WTC11 (cell line): ENCODE measurements at regions not wholly inside any gene's neighbourhood (a gene's known extent, or its start where the extent isn't known, plus 50 kb on each side); places are given as distances from the start of the nearest gene placed in this dataset.

ENCODE experiments used
- ATAC-seq: fragments of 200-7000 bp; cut with Tn5 transposase; 2 replicates; pipeline ENCODE4 v1.10.0; 2021; ENCODE audit warnings: mild to moderate bottlenecking, moderate library complexity
- CTCF ChIA-PET: fragments of 300-600 bp; sonication (Branson Sonifier 250); formaldehyde crosslinking; loops from one replicate; lab custom pipeline; 2021; ENCODE audit warnings: antibody characterized with exemption; lab: Charles Lee
- POLR2A ChIA-PET: fragments of 350-600 bp; sonication (Branson Sonifier 250); formaldehyde crosslinking; loops from one replicate; lab custom pipeline; 2021; ENCODE audit warnings: antibody characterized with exemption; lab: Charles Lee
- DNase-seq: peaks from one replicate; pipeline ENCODE4 v3.0.0; 2021; ENCODE audit warnings: low spot score
- H3K27ac Mint-ChIP-seq: 2 replicates; pipeline ENCODE4 v1.8.0; 2021; ENCODE audit warnings: mixed read lengths
- H3K27me3 Mint-ChIP-seq: 2 replicates; pipeline ENCODE4 v1.8.0; 2021; ENCODE audit warnings: low read depth, mild to moderate bottlenecking, moderate library complexity, mixed read lengths
- H3K36me3 Mint-ChIP-seq: 2 replicates; pipeline ENCODE4 v1.8.0; 2021; ENCODE audit warnings: mixed read lengths
- H3K4me1 Mint-ChIP-seq: 2 replicates; pipeline ENCODE4 v1.8.0; 2022; ENCODE audit warnings: mixed read lengths
- H3K4me3 Mint-ChIP-seq: 2 replicates; pipeline ENCODE4 v1.8.0; 2021; ENCODE audit warnings: mild to moderate bottlenecking, moderate library complexity, mixed read lengths
- H3K9me3 Mint-ChIP-seq: 2 replicates; pipeline ENCODE4 v1.8.0; 2021; ENCODE audit warnings: mixed read lengths
- CBFB ChIP-seq: sonication (generic); formaldehyde crosslinking; IDR thresholded peaks from 2 replicates; pipeline ENCODE4 v1.8.1; 2022; ENCODE audit warnings: mild to moderate bottlenecking, low read depth, missing genetic modification reagents
- CREB1 ChIP-seq: sonication (generic); formaldehyde crosslinking; IDR thresholded peaks from 2 replicates; pipeline ENCODE4 v1.8.0; 2023; ENCODE audit warnings: mild to moderate bottlenecking, missing genetic modification reagents
- FOXJ3 ChIP-seq: sonication (generic); formaldehyde crosslinking; IDR thresholded peaks from 2 replicates; pipeline ENCODE4 v1.9.0; 2021; ENCODE audit warnings: missing genetic modification reagents, mild to moderate bottlenecking, borderline replicate concordance
- GTF2I ChIP-seq: fragments of 250-450 bp; sonication (Bioruptor Pico); conservative IDR thresholded peaks from 2 replicates; pipeline ENCODE4 v1.4.0; 2021; ENCODE audit warnings: mild to moderate bottlenecking
- KAT7 ChIP-seq: sonication (generic); formaldehyde crosslinking; IDR thresholded peaks from 2 replicates; pipeline ENCODE4 v1.8.1; 2023; ENCODE audit warnings: missing genetic modification reagents, mild to moderate bottlenecking, borderline replicate concordance
- NFATC4 ChIP-seq: fragments of 250-450 bp; sonication (Bioruptor Pico); IDR thresholded peaks from 2 replicates; pipeline ENCODE4 v1.9.0; 2021; ENCODE audit warnings: mild to moderate bottlenecking
- NFYB ChIP-seq: sonication (generic); formaldehyde crosslinking; conservative IDR thresholded peaks from 2 replicates; pipeline ENCODE4 v1.8.0; 2022; ENCODE audit warnings: low read depth, missing genetic modification reagents
- PRRX2 ChIP-seq: fragments of 250-450 bp; sonication (Bioruptor Pico); IDR thresholded peaks from 2 replicates; pipeline ENCODE4 v1.8.0; 2021; ENCODE audit warnings: mild to moderate bottlenecking
- RELA ChIP-seq: sonication (generic); formaldehyde crosslinking; IDR thresholded peaks from 2 replicates; pipeline ENCODE4 v1.8.1; 2022; ENCODE audit warnings: missing genetic modification reagents, mild to moderate bottlenecking, borderline replicate concordance
- RORB ChIP-seq: fragments of 250-450 bp; sonication (Bioruptor Pico); IDR thresholded peaks from 2 replicates; pipeline ENCODE4 v1.9.0; 2021; ENCODE audit warnings: mild to moderate bottlenecking
- SOX15 ChIP-seq: fragments of 250-450 bp; sonication (Bioruptor Pico); IDR thresholded peaks from 2 replicates; pipeline ENCODE4 v1.9.0; 2021; ENCODE audit warnings: mild to moderate bottlenecking
- TEAD1 ChIP-seq: sonication (generic); formaldehyde crosslinking; IDR thresholded peaks from 2 replicates; pipeline ENCODE4 v1.8.0; 2022; ENCODE audit warnings: mild to moderate bottlenecking, missing genetic modification reagents
- ZBTB21 ChIP-seq: sonication (generic); formaldehyde crosslinking; IDR thresholded peaks from 2 replicates; pipeline ENCODE4 v1.8.1; 2023; ENCODE audit warnings: mild to moderate bottlenecking, missing genetic modification reagents, borderline replicate concordance
- ZNF219 ChIP-seq: sonication (generic); formaldehyde crosslinking; IDR thresholded peaks from 2 replicates; pipeline ENCODE4 v1.8.0; 2023; ENCODE audit warnings: missing genetic modification reagents, mild to moderate bottlenecking, borderline replicate concordance
- TF ChIP-seq, protein P1 (sequence below): sonication (generic); formaldehyde crosslinking; IDR thresholded peaks from 2 replicates; pipeline ENCODE4 v1.8.1; 2022; ENCODE audit warnings: missing genetic modification reagents, borderline replicate concordance
- TF ChIP-seq, protein P2 (sequence below): sonication (generic); formaldehyde crosslinking; IDR thresholded peaks from 2 replicates; pipeline ENCODE4 v1.8.1; 2023; ENCODE audit warnings: mild to moderate bottlenecking, missing genetic modification reagents, moderate library complexity
- TF ChIP-seq, protein P3 (sequence below): sonication (generic); formaldehyde crosslinking; conservative IDR thresholded peaks from 2 replicates; pipeline ENCODE4 v1.8.1; 2022; ENCODE audit warnings: mild to moderate bottlenecking, missing genetic modification reagents
- TF ChIP-seq, protein P4 (sequence below): sonication (generic); formaldehyde crosslinking; IDR thresholded peaks from 2 replicates; pipeline ENCODE4 v1.8.1; 2023; ENCODE audit warnings: mild to moderate bottlenecking, missing genetic modification reagents
- TF ChIP-seq, protein P5 (sequence below): sonication (generic); formaldehyde crosslinking; conservative IDR thresholded peaks from 2 replicates; pipeline ENCODE4 v1.8.1; 2023; ENCODE audit warnings: mild to moderate bottlenecking, low read depth, missing genetic modification reagents, moderate library complexity
- TF ChIP-seq, protein P6 (sequence below): fragments of 250-450 bp; sonication (Bioruptor Pico); IDR thresholded peaks from 2 replicates; pipeline ENCODE4 v2.1.2; 2022; ENCODE audit warnings: mild to moderate bottlenecking, moderate library complexity
- TF ChIP-seq, protein P7 (sequence below): fragments of 250-450 bp; sonication (Bioruptor Pico); IDR thresholded peaks from 2 replicates; pipeline ENCODE4 v1.9.0; 2021; ENCODE audit warnings: mild to moderate bottlenecking, borderline replicate concordance
- TF ChIP-seq, protein P8 (sequence below): sonication (generic); formaldehyde crosslinking; IDR thresholded peaks from 2 replicates; pipeline ENCODE4 v1.8.0; 2022; ENCODE audit warnings: mild to moderate bottlenecking, missing genetic modification reagents

DNA sequence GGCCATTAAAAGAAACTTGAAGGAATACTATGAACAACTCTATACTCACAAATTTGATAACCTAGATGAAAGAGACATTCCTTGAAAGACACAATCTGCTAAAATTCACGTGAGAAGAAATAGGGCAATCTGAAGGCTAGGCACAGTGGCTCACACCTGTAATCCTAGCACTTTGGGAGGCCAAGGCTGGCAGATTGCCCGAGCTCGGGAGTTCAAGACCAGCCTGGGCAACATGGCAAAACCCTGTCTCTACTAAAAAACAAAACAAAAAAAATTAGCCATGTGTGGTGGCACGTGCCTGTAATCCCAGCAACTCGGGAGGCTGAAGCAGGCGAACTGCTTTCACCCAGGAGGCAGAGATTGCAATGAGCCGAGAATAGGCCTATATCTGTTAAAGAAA lies 104.8 kb downstream of the HES1 start:
- H3K27me3 Mint-ChIP-seq, result no peaks in the 10 kb centered on the region
- DNase-seq, result no peak
- TF ChIP-seq CREB1 (CRISPR knock-in tag) (no peak), FOXJ3 (CRISPR knock-in tag) (no peak), CBFB (CRISPR knock-in tag) (no peak), GTF2I (CRISPR knock-in tag) (no peak), NFATC4 (no peak), TEAD1 (CRISPR knock-in tag) (no peak), RORB (no peak), NFYB (CRISPR knock-in tag) (no peak), RELA (no peak), ZBTB21 (CRISPR knock-in tag) (no peak), PRRX2 (CRISPR knock-in tag) (no peak)
- TF ChIP-seq, protein P1, sequence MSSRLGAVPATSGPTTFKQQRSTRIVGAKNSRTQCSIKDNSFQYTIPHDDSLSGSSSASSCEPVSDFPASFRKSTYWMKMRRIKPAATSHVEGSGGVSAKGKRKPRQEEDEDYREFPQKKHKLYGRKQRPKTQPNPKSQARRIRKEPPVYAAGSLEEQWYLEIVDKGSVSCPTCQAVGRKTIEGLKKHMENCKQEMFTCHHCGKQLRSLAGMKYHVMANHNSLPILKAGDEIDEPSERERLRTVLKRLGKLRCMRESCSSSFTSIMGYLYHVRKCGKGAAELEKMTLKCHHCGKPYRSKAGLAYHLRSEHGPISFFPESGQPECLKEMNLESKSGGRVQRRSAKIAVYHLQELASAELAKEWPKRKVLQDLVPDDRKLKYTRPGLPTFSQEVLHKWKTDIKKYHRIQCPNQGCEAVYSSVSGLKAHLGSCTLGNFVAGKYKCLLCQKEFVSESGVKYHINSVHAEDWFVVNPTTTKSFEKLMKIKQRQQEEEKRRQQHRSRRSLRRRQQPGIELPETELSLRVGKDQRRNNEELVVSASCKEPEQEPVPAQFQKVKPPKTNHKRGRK (CRISPR knock-in tag), result no peak
- TF ChIP-seq, protein P2, sequence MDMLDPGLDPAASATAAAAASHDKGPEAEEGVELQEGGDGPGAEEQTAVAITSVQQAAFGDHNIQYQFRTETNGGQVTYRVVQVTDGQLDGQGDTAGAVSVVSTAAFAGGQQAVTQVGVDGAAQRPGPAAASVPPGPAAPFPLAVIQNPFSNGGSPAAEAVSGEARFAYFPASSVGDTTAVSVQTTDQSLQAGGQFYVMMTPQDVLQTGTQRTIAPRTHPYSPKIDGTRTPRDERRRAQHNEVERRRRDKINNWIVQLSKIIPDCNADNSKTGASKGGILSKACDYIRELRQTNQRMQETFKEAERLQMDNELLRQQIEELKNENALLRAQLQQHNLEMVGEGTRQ (CRISPR knock-in tag), result no peak
- TF ChIP-seq, protein P3, sequence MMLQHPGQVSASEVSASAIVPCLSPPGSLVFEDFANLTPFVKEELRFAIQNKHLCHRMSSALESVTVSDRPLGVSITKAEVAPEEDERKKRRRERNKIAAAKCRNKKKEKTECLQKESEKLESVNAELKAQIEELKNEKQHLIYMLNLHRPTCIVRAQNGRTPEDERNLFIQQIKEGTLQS, result no peak
- TF ChIP-seq, protein P4, sequence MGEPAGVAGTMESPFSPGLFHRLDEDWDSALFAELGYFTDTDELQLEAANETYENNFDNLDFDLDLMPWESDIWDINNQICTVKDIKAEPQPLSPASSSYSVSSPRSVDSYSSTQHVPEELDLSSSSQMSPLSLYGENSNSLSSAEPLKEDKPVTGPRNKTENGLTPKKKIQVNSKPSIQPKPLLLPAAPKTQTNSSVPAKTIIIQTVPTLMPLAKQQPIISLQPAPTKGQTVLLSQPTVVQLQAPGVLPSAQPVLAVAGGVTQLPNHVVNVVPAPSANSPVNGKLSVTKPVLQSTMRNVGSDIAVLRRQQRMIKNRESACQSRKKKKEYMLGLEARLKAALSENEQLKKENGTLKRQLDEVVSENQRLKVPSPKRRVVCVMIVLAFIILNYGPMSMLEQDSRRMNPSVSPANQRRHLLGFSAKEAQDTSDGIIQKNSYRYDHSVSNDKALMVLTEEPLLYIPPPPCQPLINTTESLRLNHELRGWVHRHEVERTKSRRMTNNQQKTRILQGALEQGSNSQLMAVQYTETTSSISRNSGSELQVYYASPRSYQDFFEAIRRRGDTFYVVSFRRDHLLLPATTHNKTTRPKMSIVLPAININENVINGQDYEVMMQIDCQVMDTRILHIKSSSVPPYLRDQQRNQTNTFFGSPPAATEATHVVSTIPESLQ (CRISPR knock-in tag), result no peak
- TF ChIP-seq, protein P5, sequence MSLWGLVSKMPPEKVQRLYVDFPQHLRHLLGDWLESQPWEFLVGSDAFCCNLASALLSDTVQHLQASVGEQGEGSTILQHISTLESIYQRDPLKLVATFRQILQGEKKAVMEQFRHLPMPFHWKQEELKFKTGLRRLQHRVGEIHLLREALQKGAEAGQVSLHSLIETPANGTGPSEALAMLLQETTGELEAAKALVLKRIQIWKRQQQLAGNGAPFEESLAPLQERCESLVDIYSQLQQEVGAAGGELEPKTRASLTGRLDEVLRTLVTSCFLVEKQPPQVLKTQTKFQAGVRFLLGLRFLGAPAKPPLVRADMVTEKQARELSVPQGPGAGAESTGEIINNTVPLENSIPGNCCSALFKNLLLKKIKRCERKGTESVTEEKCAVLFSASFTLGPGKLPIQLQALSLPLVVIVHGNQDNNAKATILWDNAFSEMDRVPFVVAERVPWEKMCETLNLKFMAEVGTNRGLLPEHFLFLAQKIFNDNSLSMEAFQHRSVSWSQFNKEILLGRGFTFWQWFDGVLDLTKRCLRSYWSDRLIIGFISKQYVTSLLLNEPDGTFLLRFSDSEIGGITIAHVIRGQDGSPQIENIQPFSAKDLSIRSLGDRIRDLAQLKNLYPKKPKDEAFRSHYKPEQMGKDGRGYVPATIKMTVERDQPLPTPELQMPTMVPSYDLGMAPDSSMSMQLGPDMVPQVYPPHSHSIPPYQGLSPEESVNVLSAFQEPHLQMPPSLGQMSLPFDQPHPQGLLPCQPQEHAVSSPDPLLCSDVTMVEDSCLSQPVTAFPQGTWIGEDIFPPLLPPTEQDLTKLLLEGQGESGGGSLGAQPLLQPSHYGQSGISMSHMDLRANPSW (CRISPR knock-in tag), result no peak
- TF ChIP-seq, protein P6, sequence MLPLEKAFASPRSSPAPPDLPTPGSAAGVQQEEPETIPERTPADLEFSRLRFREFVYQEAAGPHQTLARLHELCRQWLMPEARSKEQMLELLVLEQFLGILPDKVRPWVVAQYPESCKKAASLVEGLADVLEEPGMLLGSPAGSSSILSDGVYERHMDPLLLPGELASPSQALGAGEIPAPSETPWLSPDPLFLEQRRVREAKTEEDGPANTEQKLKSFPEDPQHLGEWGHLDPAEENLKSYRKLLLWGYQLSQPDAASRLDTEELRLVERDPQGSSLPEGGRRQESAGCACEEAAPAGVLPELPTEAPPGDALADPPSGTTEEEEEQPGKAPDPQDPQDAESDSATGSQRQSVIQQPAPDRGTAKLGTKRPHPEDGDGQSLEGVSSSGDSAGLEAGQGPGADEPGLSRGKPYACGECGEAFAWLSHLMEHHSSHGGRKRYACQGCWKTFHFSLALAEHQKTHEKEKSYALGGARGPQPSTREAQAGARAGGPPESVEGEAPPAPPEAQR (CRISPR knock-in tag), result no peak
- ChIA-PET CTCF (no interaction called here), POLR2A (no interaction called here)
- no peaks in the 10 kb centered on the region for H3K9me3 Mint-ChIP-seq
- H3K36me3 Mint-ChIP-seq, result no peaks in the 10 kb centered on the region
- 0 out of 2 replicates have a peak, but pooled peaks cover 3% of the 10 kb centered on the region for H3K4me1 Mint-ChIP-seq
- no peak for ATAC-seq
- H3K27ac Mint-ChIP-seq, result no peak overlapping the region
- no peak overlapping the region for H3K4me3 Mint-ChIP-seq

DNA sequence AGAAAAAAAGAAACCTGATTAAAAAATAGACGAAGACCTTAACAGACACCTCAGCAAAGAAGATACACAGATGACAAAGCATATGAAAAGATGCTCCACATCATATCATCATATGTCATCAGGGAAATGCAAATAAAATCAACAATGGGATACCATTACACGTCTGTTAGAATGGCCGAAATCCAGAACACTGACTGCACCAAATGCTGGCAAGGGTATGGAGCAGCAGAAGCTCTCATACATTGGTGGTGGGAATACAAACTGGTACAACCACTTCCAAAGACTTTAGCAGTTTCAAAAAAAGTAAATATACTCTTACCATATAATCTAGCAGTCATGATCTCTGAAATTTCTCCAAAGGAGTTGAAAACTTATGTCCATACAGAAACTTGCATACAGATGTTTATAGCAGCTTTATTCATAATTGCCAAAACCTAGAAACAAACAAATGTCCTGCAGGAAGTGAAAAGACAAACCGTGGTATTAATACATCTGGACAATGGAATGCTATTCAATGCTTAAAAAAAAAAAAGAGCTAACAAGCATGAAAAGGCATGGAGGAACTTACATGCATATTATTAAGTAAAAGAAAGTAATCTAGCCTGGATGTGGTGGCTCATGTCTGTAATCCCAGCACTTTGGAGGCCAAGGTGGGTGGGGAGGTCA lies 107.4 kb downstream of the HES1 start:
- DNase-seq (no peak), ATAC-seq (no peak)
- Mint-ChIP-seq H3K36me3 (no peaks in the 10 kb centered on the region), H3K4me1 (peaks cover 25% of the 10 kb centered on the region), H3K27ac (no peak overlapping the region), H3K4me3 (no peak overlapping the region), H3K27me3 (no peaks in the 10 kb centered on the region), H3K9me3 (no peaks in the 10 kb centered on the region)
- POLR2A ChIA-PET, result interaction anchor here (0.6 kb wide), 1 partner anchor 505 kb away, joined by 3 read pairs; no protein-coding TSS in a partner anchor
- CTCF ChIA-PET, result no interaction called here
- TF ChIP-seq KAT7, result no peak
- no peak for TF ChIP-seq ZNF219 (CRISPR knock-in tag)
- TF ChIP-seq RELA, result no peak
- TF ChIP-seq, protein P7, sequence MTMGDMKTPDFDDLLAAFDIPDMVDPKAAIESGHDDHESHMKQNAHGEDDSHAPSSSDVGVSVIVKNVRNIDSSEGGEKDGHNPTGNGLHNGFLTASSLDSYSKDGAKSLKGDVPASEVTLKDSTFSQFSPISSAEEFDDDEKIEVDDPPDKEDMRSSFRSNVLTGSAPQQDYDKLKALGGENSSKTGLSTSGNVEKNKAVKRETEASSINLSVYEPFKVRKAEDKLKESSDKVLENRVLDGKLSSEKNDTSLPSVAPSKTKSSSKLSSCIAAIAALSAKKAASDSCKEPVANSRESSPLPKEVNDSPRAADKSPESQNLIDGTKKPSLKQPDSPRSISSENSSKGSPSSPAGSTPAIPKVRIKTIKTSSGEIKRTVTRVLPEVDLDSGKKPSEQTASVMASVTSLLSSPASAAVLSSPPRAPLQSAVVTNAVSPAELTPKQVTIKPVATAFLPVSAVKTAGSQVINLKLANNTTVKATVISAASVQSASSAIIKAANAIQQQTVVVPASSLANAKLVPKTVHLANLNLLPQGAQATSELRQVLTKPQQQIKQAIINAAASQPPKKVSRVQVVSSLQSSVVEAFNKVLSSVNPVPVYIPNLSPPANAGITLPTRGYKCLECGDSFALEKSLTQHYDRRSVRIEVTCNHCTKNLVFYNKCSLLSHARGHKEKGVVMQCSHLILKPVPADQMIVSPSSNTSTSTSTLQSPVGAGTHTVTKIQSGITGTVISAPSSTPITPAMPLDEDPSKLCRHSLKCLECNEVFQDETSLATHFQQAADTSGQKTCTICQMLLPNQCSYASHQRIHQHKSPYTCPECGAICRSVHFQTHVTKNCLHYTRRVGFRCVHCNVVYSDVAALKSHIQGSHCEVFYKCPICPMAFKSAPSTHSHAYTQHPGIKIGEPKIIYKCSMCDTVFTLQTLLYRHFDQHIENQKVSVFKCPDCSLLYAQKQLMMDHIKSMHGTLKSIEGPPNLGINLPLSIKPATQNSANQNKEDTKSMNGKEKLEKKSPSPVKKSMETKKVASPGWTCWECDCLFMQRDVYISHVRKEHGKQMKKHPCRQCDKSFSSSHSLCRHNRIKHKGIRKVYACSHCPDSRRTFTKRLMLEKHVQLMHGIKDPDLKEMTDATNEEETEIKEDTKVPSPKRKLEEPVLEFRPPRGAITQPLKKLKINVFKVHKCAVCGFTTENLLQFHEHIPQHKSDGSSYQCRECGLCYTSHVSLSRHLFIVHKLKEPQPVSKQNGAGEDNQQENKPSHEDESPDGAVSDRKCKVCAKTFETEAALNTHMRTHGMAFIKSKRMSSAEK (CRISPR knock-in tag), result no peak
- no peak for TF ChIP-seq SOX15 (CRISPR knock-in tag)
- TF ChIP-seq, protein P8, sequence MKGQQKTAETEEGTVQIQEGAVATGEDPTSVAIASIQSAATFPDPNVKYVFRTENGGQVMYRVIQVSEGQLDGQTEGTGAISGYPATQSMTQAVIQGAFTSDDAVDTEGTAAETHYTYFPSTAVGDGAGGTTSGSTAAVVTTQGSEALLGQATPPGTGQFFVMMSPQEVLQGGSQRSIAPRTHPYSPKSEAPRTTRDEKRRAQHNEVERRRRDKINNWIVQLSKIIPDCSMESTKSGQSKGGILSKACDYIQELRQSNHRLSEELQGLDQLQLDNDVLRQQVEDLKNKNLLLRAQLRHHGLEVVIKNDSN, result no peak
